ENCODE measurements at regions not wholly inside any gene's neighbourhood (a gene's known extent, or its start where the extent isn't known, plus 50 kb on each side); places are given as distances from the start of the nearest gene placed in this dataset.

GRCh38 chr20:63082308-63082938, 75.7 kb upstream of the BHLHE23 start:
- Histone ChIP-seq H3K4me3 (ENCODE audit: low read depth, low read length) (no peak overlapping the region), H3K36me3 (ENCODE audit: control insufficient read depth, insufficient read depth, low read length) (no peaks in the 10 kb centered on the region), H3K27ac (ENCODE audit: low read depth, low read length) (no peak overlapping the region), H3K9me3 (ENCODE audit: control insufficient read depth, insufficient read depth, low read length) (no peaks in the 10 kb centered on the region), H3K27me3 (ENCODE audit: control insufficient read depth, insufficient read depth, low read length) (peaks cover 15% of the 10 kb centered on the region), H3K4me1 (ENCODE audit: control insufficient read depth, insufficient read depth, low read length) (peaks cover 21% of the 10 kb centered on the region)
- DNase-seq (ENCODE audit: low read depth in 4 of 6, low spot score in 6 of 6) = peak in 1 of 6 donors; percentile 64
- WGBS (ENCODE audit: insufficient coverage) = 27% methylated on average over 7 of the region's 15 CpGs

DNA sequence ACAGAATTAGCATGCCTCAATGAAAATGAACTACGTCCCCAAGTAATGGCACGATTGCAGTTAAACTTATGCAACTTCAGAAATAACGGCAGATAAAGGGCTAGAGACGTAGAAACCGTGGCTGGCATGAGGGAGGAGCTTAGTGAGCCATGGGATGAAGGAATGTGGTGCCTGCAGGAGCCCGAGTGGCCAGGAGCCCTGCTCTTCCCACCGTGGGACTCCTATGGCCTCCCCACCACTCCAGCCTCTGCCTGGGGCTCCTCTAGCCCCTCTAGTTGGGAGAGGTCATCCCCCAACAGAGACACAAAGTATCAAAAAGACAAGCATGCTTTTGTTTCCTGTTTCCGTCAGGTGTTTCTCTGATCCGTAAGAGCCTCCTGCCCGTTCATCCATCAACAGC, 75.1 kb upstream of the BHLHE23 start:
- Histone ChIP-seq H3K27me3 (ENCODE audit: control insufficient read depth, insufficient read depth, low read length) (peaks cover 14% of the 10 kb centered on the region), H3K27ac (ENCODE audit: low read depth, low read length) (no peak overlapping the region), H3K4me1 (ENCODE audit: control insufficient read depth, insufficient read depth, low read length) (peaks cover 21% of the 10 kb centered on the region), H3K36me3 (ENCODE audit: control insufficient read depth, insufficient read depth, low read length) (no peaks in the 10 kb centered on the region), H3K9me3 (ENCODE audit: control insufficient read depth, insufficient read depth, low read length) (no peaks in the 10 kb centered on the region), H3K4me3 (ENCODE audit: low read depth, low read length) (no peak overlapping the region)
- WGBS (ENCODE audit: insufficient coverage) = 63% methylated on average over 6 of the region's 10 CpGs
- no peak for DNase-seq (ENCODE audit: low read depth in 4 of 6, low spot score in 6 of 6)

GRCh38 chr20:63081351-63081750, 74.6 kb upstream of the BHLHE23 start:
- no peak overlapping the region for H3K27ac ChIP-seq (ENCODE audit: low read depth, low read length)
- peaks cover 14% of the 10 kb centered on the region for H3K27me3 ChIP-seq (ENCODE audit: control insufficient read depth, insufficient read depth, low read length)
- H3K4me3 ChIP-seq (ENCODE audit: low read depth, low read length) = no peak overlapping the region
- peaks cover 18% of the 10 kb centered on the region for H3K4me1 ChIP-seq (ENCODE audit: control insufficient read depth, insufficient read depth, low read length)
- no peak for DNase-seq (ENCODE audit: low read depth in 4 of 6, low spot score in 6 of 6)
- WGBS (ENCODE audit: insufficient coverage) = 82% methylated on average over 5 of the region's 5 CpGs
- no peaks in the 10 kb centered on the region for H3K9me3 ChIP-seq (ENCODE audit: control insufficient read depth, insufficient read depth, low read length)
- no peaks in the 10 kb centered on the region for H3K36me3 ChIP-seq (ENCODE audit: control insufficient read depth, insufficient read depth, low read length)

DNA sequence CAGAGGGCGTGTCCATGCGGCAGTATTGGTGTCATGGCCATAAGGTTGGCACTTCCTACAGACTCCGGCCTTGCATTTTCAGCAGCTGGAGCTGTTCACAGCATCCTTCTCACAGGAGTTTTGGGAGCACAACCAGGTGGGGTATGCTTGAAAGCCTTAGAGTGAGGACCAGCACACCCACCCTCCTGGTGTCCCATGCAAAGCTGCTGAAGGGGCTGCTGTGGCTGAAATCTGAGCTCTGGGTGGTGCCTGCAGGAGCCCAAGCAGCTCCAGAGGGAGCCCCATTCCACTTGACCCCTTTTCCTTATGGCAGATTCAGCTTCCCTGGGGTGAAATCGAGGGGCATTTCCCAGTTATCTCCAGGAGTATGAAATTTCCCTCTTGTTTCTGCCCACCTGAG, 74.0 kb upstream of the BHLHE23 start:
- WGBS (ENCODE audit: insufficient coverage) = 69% methylated on average over 4 of the region's 4 CpGs
- H3K9me3 ChIP-seq (ENCODE audit: control insufficient read depth, insufficient read depth, low read length) = no peaks in the 10 kb centered on the region
- DNase-seq (ENCODE audit: low read depth in 4 of 6, low spot score in 6 of 6) = no peak
- peaks cover 14% of the 10 kb centered on the region for H3K27me3 ChIP-seq (ENCODE audit: control insufficient read depth, insufficient read depth, low read length)
- no peak overlapping the region for H3K4me3 ChIP-seq (ENCODE audit: low read depth, low read length)
- peaks cover 18% of the 10 kb centered on the region for H3K4me1 ChIP-seq (ENCODE audit: control insufficient read depth, insufficient read depth, low read length)
- H3K27ac ChIP-seq (ENCODE audit: low read depth, low read length) = no peak overlapping the region
- H3K36me3 ChIP-seq (ENCODE audit: control insufficient read depth, insufficient read depth, low read length) = no peaks in the 10 kb centered on the region

GRCh38 chr20:63080411-63080810, 73.6 kb upstream of the BHLHE23 start:
- H3K4me1 ChIP-seq (ENCODE audit: control insufficient read depth, insufficient read depth, low read length) = peaks cover 15% of the 10 kb centered on the region
- no peaks in the 10 kb centered on the region for H3K36me3 ChIP-seq (ENCODE audit: control insufficient read depth, insufficient read depth, low read length)
- no peak for DNase-seq (ENCODE audit: low read depth in 4 of 6, low spot score in 6 of 6)
- no peaks in the 10 kb centered on the region for H3K9me3 ChIP-seq (ENCODE audit: control insufficient read depth, insufficient read depth, low read length)
- WGBS (ENCODE audit: insufficient coverage) = 88% methylated on average over 10 of the region's 10 CpGs
- no peak overlapping the region for H3K4me3 ChIP-seq (ENCODE audit: low read depth, low read length)
- peaks cover 14% of the 10 kb centered on the region for H3K27me3 ChIP-seq (ENCODE audit: control insufficient read depth, insufficient read depth, low read length)
- no peak overlapping the region for H3K27ac ChIP-seq (ENCODE audit: low read depth, low read length)

DNA sequence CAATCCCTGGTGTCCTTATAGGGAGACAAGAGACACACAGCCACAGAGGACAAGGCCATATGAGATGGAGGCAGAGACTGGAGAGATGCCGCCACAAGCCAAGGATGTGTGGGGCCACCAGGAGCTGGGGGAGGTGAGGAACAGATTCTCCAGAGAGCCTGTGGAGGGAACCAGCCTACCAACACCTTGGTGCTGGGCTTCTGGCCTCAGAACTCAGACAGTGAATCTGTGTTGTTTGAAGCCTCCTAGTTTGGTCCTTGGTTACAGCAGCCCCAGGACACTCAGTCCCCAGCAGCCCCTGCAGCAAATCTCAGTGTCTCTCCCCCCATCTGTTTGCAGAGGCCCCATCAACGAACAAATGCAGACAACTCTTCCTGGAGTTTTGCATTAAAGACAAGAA, 73.2 kb upstream of the BHLHE23 start:
- no peak for DNase-seq (ENCODE audit: low read depth in 4 of 6, low spot score in 6 of 6)
- Histone ChIP-seq H3K27ac (ENCODE audit: low read depth, low read length) (no peak overlapping the region), H3K36me3 (ENCODE audit: control insufficient read depth, insufficient read depth, low read length) (no peaks in the 10 kb centered on the region), H3K27me3 (ENCODE audit: control insufficient read depth, insufficient read depth, low read length) (peaks cover 14% of the 10 kb centered on the region), H3K4me1 (ENCODE audit: control insufficient read depth, insufficient read depth, low read length) (peaks cover 11% of the 10 kb centered on the region), H3K4me3 (ENCODE audit: low read depth, low read length) (no peak overlapping the region), H3K9me3 (ENCODE audit: control insufficient read depth, insufficient read depth, low read length) (no peaks in the 10 kb centered on the region)
- 67% methylated on average over 2 of the region's 2 CpGs for WGBS (ENCODE audit: insufficient coverage)

GRCh38 chr20:63077705-63078104, 70.9 kb upstream of the BHLHE23 start:
- Histone ChIP-seq H3K36me3 (ENCODE audit: control insufficient read depth, insufficient read depth, low read length) (no peaks in the 10 kb centered on the region), H3K4me1 (ENCODE audit: control insufficient read depth, insufficient read depth, low read length) (peaks cover 9% of the 10 kb centered on the region), H3K27ac (ENCODE audit: low read depth, low read length) (no peak overlapping the region), H3K27me3 (ENCODE audit: control insufficient read depth, insufficient read depth, low read length) (peaks cover 23% of the 10 kb centered on the region), H3K9me3 (ENCODE audit: control insufficient read depth, insufficient read depth, low read length) (no peaks in the 10 kb centered on the region), H3K4me3 (ENCODE audit: low read depth, low read length) (no peak overlapping the region)
- DNase-seq (ENCODE audit: low read depth in 4 of 6, low spot score in 6 of 6) = no peak

- H3K36me3 ChIP-seq (ENCODE audit: control insufficient read depth, insufficient read depth, low read length) = no peaks in the 10 kb centered on the region
- H3K4me3 ChIP-seq (ENCODE audit: low read depth, low read length) = no peak overlapping the region
- H3K27me3 ChIP-seq (ENCODE audit: control insufficient read depth, insufficient read depth, low read length) = peaks cover 23% of the 10 kb centered on the region
- 100% methylated on average over 1 of the region's 5 CpGs for WGBS (ENCODE audit: insufficient coverage)
- no peak overlapping the region for H3K27ac ChIP-seq (ENCODE audit: low read depth, low read length)
- H3K4me1 ChIP-seq (ENCODE audit: control insufficient read depth, insufficient read depth, low read length) = peaks cover 13% of the 10 kb centered on the region
- H3K9me3 ChIP-seq (ENCODE audit: control insufficient read depth, insufficient read depth, low read length) = no peaks in the 10 kb centered on the region
- no peak for DNase-seq (ENCODE audit: low read depth in 4 of 6, low spot score in 6 of 6)
Measured at GRCh38 chr20:63076421-63076820, 69.7 kb upstream of the BHLHE23 start.

- 83% methylated on average over 1 of the region's 9 CpGs for WGBS (ENCODE audit: insufficient coverage)
- H3K27me3 ChIP-seq (ENCODE audit: control insufficient read depth, insufficient read depth, low read length) = peaks cover 25% of the 10 kb centered on the region
- H3K36me3 ChIP-seq (ENCODE audit: control insufficient read depth, insufficient read depth, low read length) = no peaks in the 10 kb centered on the region
- no peak for DNase-seq (ENCODE audit: low read depth in 4 of 6, low spot score in 6 of 6)
- H3K27ac ChIP-seq (ENCODE audit: low read depth, low read length) = no peak overlapping the region
- H3K9me3 ChIP-seq (ENCODE audit: control insufficient read depth, insufficient read depth, low read length) = no peaks in the 10 kb centered on the region
- H3K4me1 ChIP-seq (ENCODE audit: control insufficient read depth, insufficient read depth, low read length) = peaks cover 20% of the 10 kb centered on the region
- H3K4me3 ChIP-seq (ENCODE audit: low read depth, low read length) = no peak overlapping the region
Measured at GRCh38 chr20:63074631-63075030, 67.9 kb upstream of the BHLHE23 start.

DNA sequence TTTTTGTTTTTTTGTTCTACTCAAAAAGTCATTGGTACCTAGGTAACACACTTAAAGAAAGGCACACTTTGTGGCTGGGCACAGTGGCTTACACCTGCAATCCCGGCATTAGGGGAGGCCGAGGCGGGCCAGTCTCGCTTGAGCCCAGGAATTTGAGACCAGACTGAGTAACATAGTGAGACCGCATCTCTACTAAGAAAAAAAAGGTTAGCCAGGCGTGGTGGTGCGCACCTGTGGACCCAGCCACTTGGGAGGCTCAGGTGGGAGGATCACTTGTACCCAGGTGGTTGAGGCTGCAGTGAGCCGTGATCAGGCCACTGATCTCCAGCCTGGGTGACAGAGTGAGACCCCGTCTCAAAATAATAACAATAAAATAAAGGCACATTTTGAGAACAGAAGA, 67.4 kb upstream of the BHLHE23 start:
- DNase-seq (ENCODE audit: low read depth in 4 of 6, low spot score in 6 of 6) = no peak
- Histone ChIP-seq H3K9me3 (ENCODE audit: control insufficient read depth, insufficient read depth, low read length) (no peaks in the 10 kb centered on the region), H3K27me3 (ENCODE audit: control insufficient read depth, insufficient read depth, low read length) (peaks cover 25% of the 10 kb centered on the region), H3K27ac (ENCODE audit: low read depth, low read length) (no peak overlapping the region), H3K36me3 (ENCODE audit: control insufficient read depth, insufficient read depth, low read length) (no peaks in the 10 kb centered on the region), H3K4me3 (ENCODE audit: low read depth, low read length) (no peak overlapping the region), H3K4me1 (ENCODE audit: control insufficient read depth, insufficient read depth, low read length) (peaks cover 24% of the 10 kb centered on the region)
- 99% methylated on average over 7 of the region's 9 CpGs for WGBS (ENCODE audit: insufficient coverage)

Measured in spinal cord (tissue), 9 donors.